ENCODE measurements at regions not wholly inside any gene's neighbourhood (a gene's known extent, or its start where the extent isn't known, plus 50 kb on each side); places are given as distances from the start of the nearest gene placed in this dataset.

GRCh38 chr7:18081617-18082016 lies 54.0 kb upstream of the PRPS1L1 start:
- no peak for DNase-seq

DNA sequence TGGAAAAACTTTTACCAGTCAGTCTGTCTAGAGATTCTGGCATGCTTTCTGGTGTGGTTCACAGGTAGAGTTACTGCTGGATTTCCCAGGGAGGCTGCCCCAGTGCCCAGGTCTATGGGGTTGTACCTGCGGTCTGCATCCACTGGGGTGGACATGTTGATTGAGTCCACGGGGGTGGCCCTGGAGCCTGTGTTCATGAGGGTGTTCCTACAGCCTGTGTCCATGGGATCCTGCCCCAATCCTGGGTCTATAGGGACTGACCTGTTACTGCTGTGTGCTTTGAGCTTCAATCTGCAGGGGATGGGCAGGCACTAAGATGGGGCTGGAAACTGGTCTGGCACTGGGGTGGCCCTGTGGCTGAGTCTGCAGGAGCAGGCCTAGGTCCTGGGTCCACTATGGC lies 54.5 kb upstream of the PRPS1L1 start:
- no peak for DNase-seq

DNA sequence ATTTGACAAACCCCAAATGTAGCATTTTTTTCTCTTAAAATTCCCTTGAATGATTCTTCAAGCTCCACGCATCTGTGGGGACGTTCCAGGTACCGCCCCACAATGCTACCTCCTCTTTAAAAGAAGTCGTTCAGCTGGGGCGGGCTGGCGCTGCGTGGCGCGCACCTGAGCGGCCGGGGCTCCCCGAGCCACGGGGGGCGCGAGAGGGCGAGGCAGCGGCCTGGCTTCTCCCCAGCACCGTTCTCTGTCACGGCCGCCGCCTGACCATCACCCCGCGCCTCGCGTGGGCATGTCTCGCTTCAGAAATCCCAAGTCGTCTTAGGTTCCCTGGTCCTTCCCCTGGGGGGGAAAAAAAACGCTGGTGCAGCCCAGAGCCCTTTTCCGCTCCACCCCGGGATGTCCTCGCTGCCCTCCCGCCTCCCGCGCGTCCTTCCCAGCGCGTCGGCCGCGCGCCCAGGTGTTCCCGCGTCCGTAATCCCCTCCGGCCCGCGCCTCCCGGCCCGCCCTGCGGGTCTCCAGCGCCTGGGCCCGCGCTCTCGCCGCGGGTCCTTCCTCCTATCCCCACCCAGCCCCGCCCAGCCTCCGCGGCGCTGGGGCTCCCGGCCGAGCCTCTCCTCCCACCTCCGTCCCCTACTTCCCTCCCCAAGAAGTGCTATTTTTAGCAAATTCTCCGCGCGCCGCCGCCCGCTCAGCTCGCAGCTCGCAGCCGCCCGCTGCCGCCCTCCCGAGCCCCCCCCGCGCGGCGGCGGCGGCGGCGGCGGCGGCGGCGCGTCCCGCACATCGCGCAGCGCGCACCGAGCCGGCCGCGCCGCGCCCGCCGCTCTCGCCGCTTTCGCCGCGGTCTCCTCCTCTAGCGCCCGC lies 58.7 kb upstream of the PRPS1L1 start:
- DNase-seq: no peak

DNA sequence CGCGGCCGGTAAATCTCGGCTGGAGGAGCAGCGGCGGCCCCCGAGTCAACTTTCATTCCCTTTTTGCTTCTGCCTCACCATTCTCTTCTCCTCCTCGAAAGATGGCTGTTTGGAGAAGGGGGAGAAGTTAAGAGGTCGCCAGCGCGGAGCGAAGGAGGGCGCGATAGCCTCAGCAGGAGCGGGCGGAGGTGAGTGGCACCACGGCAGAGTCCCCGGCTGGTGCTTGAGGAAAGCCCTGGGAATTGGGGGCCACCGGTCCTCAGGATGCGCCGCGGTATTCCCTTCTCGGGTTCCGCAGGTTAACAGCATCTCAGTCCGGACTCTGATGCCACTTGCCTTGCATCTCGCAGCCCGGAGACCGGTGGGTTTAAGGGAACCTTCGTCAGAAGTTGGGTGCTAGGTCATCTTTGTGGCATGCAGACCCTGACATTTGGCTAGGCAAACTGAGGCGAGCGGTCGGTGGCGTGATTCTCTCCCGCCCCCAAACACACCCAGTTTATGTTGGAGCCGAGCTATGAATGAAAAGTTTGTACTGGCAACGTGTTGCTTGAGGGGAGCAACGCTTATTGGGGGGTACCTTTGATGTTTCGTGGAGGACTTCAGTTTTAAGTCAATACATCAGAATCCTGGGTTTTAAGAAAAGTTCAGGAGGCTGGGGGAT lies 59.5 kb upstream of the PRPS1L1 start:
- no peak for DNase-seq

GRCh38 chr7:18087687-18088078 lies 60.0 kb upstream of the PRPS1L1 start:
- DNase-seq: no peak

GRCh38 chr7:18096087-18096486 lies 68.4 kb upstream of the PRPS1L1 start:
- DNase-seq: no peak

- DNase-seq: no peak
Measured at GRCh38 chr7:18102576-18102975, 74.9 kb upstream of the PRPS1L1 start.

- DNase-seq: no peak
Measured at GRCh38 chr7:18103436-18104218, 76.0 kb upstream of the PRPS1L1 start.

- no peak for DNase-seq
Measured at GRCh38 chr7:18109762-18110161, 82.1 kb upstream of the PRPS1L1 start.

DNA sequence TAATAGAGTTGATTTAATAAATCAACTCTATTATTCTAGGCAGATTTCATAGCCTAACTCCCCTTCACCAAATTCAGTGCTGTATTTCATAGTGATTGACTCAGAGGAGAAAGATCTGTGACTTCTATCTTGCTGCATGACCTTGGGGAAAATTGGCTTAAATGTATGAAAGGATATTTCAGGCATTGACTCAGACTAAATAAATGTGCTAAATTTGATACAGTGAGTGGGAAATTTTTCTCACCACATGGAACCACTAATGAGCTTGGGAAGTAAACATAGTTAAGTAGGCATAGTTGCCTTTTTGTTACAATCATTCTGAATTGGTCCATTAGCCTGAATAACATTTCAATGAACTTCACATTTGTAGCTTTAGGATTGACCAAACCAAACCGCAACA lies 89.0 kb upstream of the PRPS1L1 start:
- no peak for DNase-seq

GRCh38 chr7:18117482-18117881 lies 89.8 kb upstream of the PRPS1L1 start:
- DNase-seq: no peak

GRCh38 chr7:18119985-18120384 lies 92.3 kb upstream of the PRPS1L1 start:
- no peak for DNase-seq

DNA sequence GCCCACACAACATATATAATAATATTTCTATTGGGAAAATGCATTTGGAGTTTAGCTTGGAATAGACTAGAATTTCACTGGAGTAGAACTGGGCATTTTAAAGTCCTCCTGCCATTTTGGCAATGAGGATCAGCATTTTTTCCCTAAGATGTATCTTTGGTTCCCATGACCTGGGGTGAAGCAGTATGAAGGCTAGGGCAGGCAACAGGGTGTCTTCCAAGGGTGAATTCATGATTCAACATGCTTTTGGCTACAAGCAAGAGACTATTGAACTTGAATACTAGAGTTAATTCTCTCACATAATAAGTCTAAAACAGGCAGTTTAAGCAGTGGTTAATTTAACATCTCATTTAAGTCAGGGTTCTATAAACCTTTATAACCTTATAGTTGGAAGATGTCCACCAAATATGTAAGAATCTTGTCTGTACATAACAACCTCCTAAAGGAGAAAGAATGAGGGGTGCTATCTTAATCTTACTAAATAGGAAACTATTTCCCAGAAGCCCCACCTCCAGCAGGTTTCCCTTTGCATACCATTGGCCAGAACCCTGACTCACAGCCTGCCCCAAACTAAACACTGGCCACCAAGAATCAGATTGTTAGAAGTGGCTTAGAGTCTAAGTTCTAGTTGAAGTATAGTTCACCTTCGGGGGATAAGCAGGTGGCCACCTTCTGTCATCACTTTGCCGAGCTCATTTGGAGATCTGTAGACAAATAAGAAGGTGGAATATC lies 96.0 kb upstream of the PRPS1L1 start:
- no peak for DNase-seq

DNA sequence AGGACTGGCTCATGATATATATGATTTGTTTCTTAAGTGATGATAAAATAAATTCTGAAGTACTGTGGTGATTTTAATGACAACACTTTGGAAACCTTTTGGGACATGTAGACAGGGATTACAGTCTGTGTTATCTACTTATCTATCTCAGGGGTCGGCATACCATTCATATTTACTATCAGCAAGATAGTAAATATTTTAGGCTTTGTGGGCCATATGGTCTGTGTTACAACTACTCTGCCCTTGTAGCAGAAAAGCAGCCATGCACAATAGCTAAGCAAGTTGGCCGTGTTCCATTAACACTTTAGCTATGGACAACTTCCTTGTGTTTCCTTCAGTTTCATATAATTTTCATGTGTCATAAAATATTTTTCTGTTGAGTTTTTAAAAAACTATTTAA lies 97.8 kb upstream of the PRPS1L1 start:
- no peak for DNase-seq

- DNase-seq: no peak
Measured at GRCh38 chr7:18126281-18126680, 98.6 kb upstream of the PRPS1L1 start.

DNA sequence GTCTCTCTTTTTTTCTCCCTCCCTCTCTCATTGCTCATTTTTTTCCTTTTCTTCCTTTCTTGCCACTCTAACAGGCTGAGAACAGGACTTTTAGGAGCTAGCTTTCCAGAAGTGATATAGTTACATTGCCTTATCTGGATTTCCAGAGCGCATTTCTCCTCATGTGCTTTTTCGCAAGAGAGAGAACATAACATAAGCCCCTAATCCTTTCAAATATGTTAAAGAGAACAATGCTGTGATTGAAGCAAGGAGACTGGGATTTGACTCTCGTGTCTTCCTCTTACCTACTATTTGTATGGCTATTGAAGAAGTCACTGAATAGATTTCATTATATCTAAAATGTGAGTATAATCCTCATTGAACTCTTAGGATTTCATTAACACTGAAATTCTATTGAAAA lies 101.2 kb upstream of the PRPS1L1 start:
- no peak for DNase-seq

GRCh38 chr7:18132811-18133210 lies 105.2 kb upstream of the PRPS1L1 start:
- DNase-seq: no peak

DNA sequence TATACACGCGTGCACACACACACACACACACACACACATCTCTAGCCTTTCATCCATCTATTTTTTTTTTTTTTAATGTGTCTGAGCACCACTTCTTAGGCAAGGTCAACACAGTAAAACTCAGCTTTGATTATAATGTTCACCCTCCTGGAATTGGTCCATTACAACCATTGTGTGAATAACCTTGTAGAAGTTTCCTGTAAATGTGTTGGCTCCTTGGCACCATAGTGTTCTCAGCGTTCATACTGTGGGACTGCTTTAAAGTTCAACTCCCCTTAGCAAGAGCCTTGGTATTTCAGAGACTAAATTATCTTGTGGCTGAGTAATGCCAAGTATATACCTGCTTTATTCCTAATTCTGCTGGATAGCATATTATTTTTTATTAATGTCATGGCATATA lies 106.3 kb upstream of the PRPS1L1 start:
- DNase-seq: no peak

GRCh38 chr7:18140943-18141342 lies 113.3 kb upstream of the PRPS1L1 start:
- no peak for DNase-seq

GRCh38 chr7:18144166-18144565 lies 116.5 kb upstream of the PRPS1L1 start:
- DNase-seq: no peak

- no peak for DNase-seq
Measured at GRCh38 chr7:18145160-18145559, 117.5 kb upstream of the PRPS1L1 start.

- DNase-seq: no peak
Measured at GRCh38 chr7:18151422-18151821, 123.8 kb upstream of the PRPS1L1 start.

- no peak for DNase-seq
Measured at GRCh38 chr7:18153183-18153748, 125.6 kb upstream of the PRPS1L1 start.

Data from NCI-H1048 (cell line).